ENCODE measurements at regions not wholly inside any gene's neighbourhood (a gene's known extent, or its start where the extent isn't known, plus 50 kb on each side); places are given as distances from the start of the nearest gene placed in this dataset.
A peak's percentile ranks its signal among the peaks of the same experiment; 100 is the strongest.
"Not testable (repeated sequence)": the region's sequence is repeated elsewhere in the genome, so short reads cannot be mapped to it uniquely, and the experiment has no call there.

- no peak for ATAC-seq
Observed at GRCh38 chr2:7728388-7728787, 811.2 kb downstream of the RNF144A start.

GRCh38 chr2:7730449-7730848 lies 813.2 kb downstream of the RNF144A start:
- no peak for ATAC-seq

- no peak for ATAC-seq
Observed at GRCh38 chr2:7730990-7731389, 813.8 kb downstream of the RNF144A start.

- ATAC-seq = peak in 1 of 2 donors; percentile 20
Observed at GRCh38 chr2:7732497-7732896, 815.3 kb downstream of the RNF144A start.

- no peak for ATAC-seq
Observed at GRCh38 chr2:7736646-7737305, 819.6 kb downstream of the RNF144A start.

- ATAC-seq = no peak
Observed at GRCh38 chr2:7738596-7738995, 821.4 kb downstream of the RNF144A start.

GRCh38 chr2:7740114-7740513 lies 822.9 kb downstream of the RNF144A start:
- ATAC-seq = no peak

- ATAC-seq = no peak
Observed at GRCh38 chr2:7742301-7742700, 825.1 kb downstream of the RNF144A start.

- peak in 1 of 2 donors; percentile 65 for ATAC-seq
Observed at GRCh38 chr2:7744827-7745226, 827.6 kb downstream of the RNF144A start.

- ATAC-seq = no peak
Observed at GRCh38 chr2:7745369-7745768, 828.2 kb downstream of the RNF144A start.

- ATAC-seq = no peak
Observed at GRCh38 chr2:7748717-7749415, 831.7 kb downstream of the RNF144A start.

- no peak for ATAC-seq
Observed at GRCh38 chr2:7749895-7750559, 832.8 kb downstream of the RNF144A start.

- ATAC-seq = no peak
Observed at GRCh38 chr2:7752291-7752690, 835.1 kb downstream of the RNF144A start.

- ATAC-seq = no peak
Observed at GRCh38 chr2:7753777-7754176, 836.6 kb downstream of the RNF144A start.

- no peak for ATAC-seq
Observed at GRCh38 chr2:7755879-7756278, 838.7 kb downstream of the RNF144A start.

GRCh38 chr2:7758073-7758759 lies 841.0 kb downstream of the RNF144A start:
- peak in 1 of 2 donors; percentile 71 for ATAC-seq

GRCh38 chr2:7759898-7760297 lies 842.7 kb downstream of the RNF144A start:
- no peak for ATAC-seq

GRCh38 chr2:7763418-7763817 lies 846.2 kb downstream of the RNF144A start:
- not testable (repeated sequence) for ATAC-seq

- ATAC-seq = no peak
Observed at GRCh38 chr2:7765236-7765635, 848.0 kb downstream of the RNF144A start.

GRCh38 chr2:7766088-7766722 lies 849.0 kb downstream of the RNF144A start:
- ATAC-seq = no peak

GRCh38 chr2:7766978-7767565 lies 849.9 kb downstream of the RNF144A start:
- ATAC-seq = no peak

- no peak for ATAC-seq
Observed at GRCh38 chr2:7767902-7768301, 850.7 kb downstream of the RNF144A start.
